OCI-LY3 (cell line): ENCODE measurements at regions not wholly inside any gene's neighbourhood (a gene's known extent, or its start where the extent isn't known, plus 50 kb on each side); places are given as distances from the start of the nearest gene placed in this dataset.

Experiments used
- CTCF ChIP-seq: fragments of 200-600, 300-600 bp; sonication (generic); IDR thresholded peaks from 2 replicates; pipeline ENCODE4 v1.5.1; 2014; ENCODE audit warnings: antibody characterized with exemption, low read length, low read depth
- EZH2phosphoT487 ChIP-seq: fragments of 200-600 bp; shearing (Covaris generic); IDR thresholded peaks from 2 replicates; pipeline ENCODE4 v1.6.1; 2018; ENCODE audit warnings: antibody characterized with exemption, mixed run types, low read depth

GRCh38 chr7:124328774-124329173, 295.9 kb upstream of the TMEM229A start:
- TF ChIP-seq EZH2phosphoT487 (no peak), CTCF (no peak)
